GM23338 (cell line): ENCODE measurements at regions not wholly inside any gene's neighbourhood (a gene's known extent, or its start where the extent isn't known, plus 50 kb on each side); places are given as distances from the start of the nearest gene placed in this dataset.

ENCODE experiments used
- ATAC-seq: fragments of 200-7000 bp; cut with Tn5 transposase; 3 replicates; pipeline ENCODE4 v1.9.1; 2020
- DNase-seq: peaks from one replicate; pipeline ENCODE4 v3.0.0-alpha.2; 2015; ENCODE audit warnings: low spot score
- H2AFZ ChIP-seq: fragments of 200-600 bp; sonication (generic); 2 replicates; pipeline ENCODE4 v1.8.0; 2016; ENCODE audit warnings: antibody characterized with exemption, mild to moderate bottlenecking, moderate library complexity
- H3F3A ChIP-seq: fragments of 200-600 bp; sonication (generic); replicated peaks from 2 replicates; pipeline ENCODE4 v1.8.0; 2017; ENCODE audit warnings: antibody characterized with exemption, mixed run types, low read depth
- H3K27ac ChIP-seq: fragments of 200-600 bp; sonication (generic); 2 replicates; pipeline ENCODE4 v1.6.1; 2016; ENCODE audit warnings: low read depth
- H3K27me3 ChIP-seq: fragments of 200-600 bp; sonication (generic); 2 replicates; pipeline ENCODE4 v1.8.0; 2016; ENCODE audit warnings: mild to moderate bottlenecking, mixed run types, moderate library complexity; ENCODE audit not compliant: insufficient read depth
- H3K36me3 ChIP-seq: fragments of 200-600 bp; sonication (generic); 2 replicates; pipeline ENCODE4 v1.8.0; 2016; ENCODE audit warnings: mild to moderate bottlenecking; ENCODE audit not compliant: insufficient read depth
- H3K4me1 ChIP-seq: fragments of 200-600 bp; sonication (generic); 2 replicates; pipeline ENCODE4 v1.8.0; 2016; ENCODE audit warnings: mild to moderate bottlenecking, moderate library complexity; ENCODE audit not compliant: insufficient read depth
- H3K4me2 ChIP-seq: fragments of 200-600 bp; sonication (generic); 2 replicates; pipeline ENCODE4 v1.7.1; 2017; ENCODE audit warnings: mixed run types
- H3K4me3 ChIP-seq: fragments of 200-600 bp; sonication (generic); 2 replicates; pipeline ENCODE4 v1.6.1; 2016; ENCODE audit warnings: mixed run types
- H3K79me2 ChIP-seq: fragments of 200-600 bp; sonication (generic); replicated peaks from 2 replicates; pipeline ENCODE4 v1.8.0; 2017; ENCODE audit warnings: mild to moderate bottlenecking; ENCODE audit not compliant: insufficient read depth
- H3K9me2 ChIP-seq: fragments of 200-600 bp; sonication (generic); 2 replicates; pipeline ENCODE4 v1.8.0; 2017; ENCODE audit not compliant: insufficient read depth
- H4K20me1 ChIP-seq: fragments of 200-600 bp; sonication (generic); replicated peaks from 2 replicates; pipeline ENCODE4 v1.8.0; 2017; ENCODE audit warnings: mild to moderate bottlenecking; ENCODE audit not compliant: insufficient read depth
- H3K27ac Mint-ChIP-seq: 2 replicates; pipeline ENCODE4 v1.8.0; 2020; ENCODE audit warnings: inconsistent platforms, mild to moderate bottlenecking, moderate library complexity, mixed read lengths
- H3K27me3 Mint-ChIP-seq: 3 replicates; pipeline ENCODE4 v1.8.0; 2022; ENCODE audit warnings: low read depth, mild to moderate bottlenecking, moderate library complexity, mixed read lengths, inconsistent platforms; ENCODE audit not compliant: insufficient read depth, poor library complexity
- H3K36me3 Mint-ChIP-seq: 3 replicates; pipeline ENCODE4 v1.8.0; 2021; ENCODE audit warnings: low read depth, mild to moderate bottlenecking, inconsistent platforms, moderate library complexity, mixed read lengths
- H3K4me1 Mint-ChIP-seq: 3 replicates; pipeline ENCODE4 v1.8.0; 2020; ENCODE audit warnings: mild to moderate bottlenecking, inconsistent platforms, mixed read lengths
- H3K4me3 Mint-ChIP-seq: 3 replicates; pipeline ENCODE4 v1.8.0; 2021; ENCODE audit warnings: moderate library complexity, mild to moderate bottlenecking, inconsistent platforms, mixed read lengths
- H3K9me3 Mint-ChIP-seq: 3 replicates; pipeline ENCODE4 v1.8.0; 2020; ENCODE audit warnings: moderate library complexity, mild to moderate bottlenecking, inconsistent platforms, mixed read lengths
- EZH2phosphoT487 ChIP-seq: fragments of 200-600 bp; sonication (generic); IDR thresholded peaks from one replicate; pipeline ENCODE4 v1.8.1; 2018; ENCODE audit warnings: antibody characterized with exemption; ENCODE audit not compliant: unreplicated experiment
- TF ChIP-seq, protein P1 (sequence below): fragments of 250-450 bp; sonication (Bioruptor Pico); IDR thresholded peaks from 2 replicates; pipeline ENCODE4 v1.5.0; 2020; ENCODE audit warnings: mild to moderate bottlenecking, moderate library complexity
- TF ChIP-seq, protein P2 (sequence below): IDR thresholded peaks from one replicate; pipeline ENCODE4 v1.6.1; 2018; ENCODE audit warnings: antibody characterized with exemption; ENCODE audit not compliant: unreplicated experiment

DNA sequence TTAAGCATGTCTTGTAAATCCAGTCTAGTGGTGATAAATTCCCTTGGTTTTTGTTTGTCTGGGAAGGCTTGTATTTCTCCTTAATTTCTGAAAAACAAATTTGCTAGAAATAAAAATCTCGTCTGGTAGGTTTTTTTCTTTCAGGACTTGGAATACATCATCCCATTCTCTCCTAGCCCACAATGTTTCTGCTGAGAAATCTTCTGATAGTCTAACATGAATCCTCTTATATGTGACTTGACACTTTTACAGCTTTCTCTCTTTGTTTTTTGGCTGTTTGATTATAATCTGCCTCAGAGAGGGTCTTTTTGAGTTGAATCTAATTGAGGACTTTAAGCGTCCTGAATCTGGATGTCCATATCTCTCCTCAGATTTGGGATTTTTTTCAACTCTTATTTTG lies 104.9 kb downstream of the FEM1C start (continued):
- TF ChIP-seq, protein P1, sequence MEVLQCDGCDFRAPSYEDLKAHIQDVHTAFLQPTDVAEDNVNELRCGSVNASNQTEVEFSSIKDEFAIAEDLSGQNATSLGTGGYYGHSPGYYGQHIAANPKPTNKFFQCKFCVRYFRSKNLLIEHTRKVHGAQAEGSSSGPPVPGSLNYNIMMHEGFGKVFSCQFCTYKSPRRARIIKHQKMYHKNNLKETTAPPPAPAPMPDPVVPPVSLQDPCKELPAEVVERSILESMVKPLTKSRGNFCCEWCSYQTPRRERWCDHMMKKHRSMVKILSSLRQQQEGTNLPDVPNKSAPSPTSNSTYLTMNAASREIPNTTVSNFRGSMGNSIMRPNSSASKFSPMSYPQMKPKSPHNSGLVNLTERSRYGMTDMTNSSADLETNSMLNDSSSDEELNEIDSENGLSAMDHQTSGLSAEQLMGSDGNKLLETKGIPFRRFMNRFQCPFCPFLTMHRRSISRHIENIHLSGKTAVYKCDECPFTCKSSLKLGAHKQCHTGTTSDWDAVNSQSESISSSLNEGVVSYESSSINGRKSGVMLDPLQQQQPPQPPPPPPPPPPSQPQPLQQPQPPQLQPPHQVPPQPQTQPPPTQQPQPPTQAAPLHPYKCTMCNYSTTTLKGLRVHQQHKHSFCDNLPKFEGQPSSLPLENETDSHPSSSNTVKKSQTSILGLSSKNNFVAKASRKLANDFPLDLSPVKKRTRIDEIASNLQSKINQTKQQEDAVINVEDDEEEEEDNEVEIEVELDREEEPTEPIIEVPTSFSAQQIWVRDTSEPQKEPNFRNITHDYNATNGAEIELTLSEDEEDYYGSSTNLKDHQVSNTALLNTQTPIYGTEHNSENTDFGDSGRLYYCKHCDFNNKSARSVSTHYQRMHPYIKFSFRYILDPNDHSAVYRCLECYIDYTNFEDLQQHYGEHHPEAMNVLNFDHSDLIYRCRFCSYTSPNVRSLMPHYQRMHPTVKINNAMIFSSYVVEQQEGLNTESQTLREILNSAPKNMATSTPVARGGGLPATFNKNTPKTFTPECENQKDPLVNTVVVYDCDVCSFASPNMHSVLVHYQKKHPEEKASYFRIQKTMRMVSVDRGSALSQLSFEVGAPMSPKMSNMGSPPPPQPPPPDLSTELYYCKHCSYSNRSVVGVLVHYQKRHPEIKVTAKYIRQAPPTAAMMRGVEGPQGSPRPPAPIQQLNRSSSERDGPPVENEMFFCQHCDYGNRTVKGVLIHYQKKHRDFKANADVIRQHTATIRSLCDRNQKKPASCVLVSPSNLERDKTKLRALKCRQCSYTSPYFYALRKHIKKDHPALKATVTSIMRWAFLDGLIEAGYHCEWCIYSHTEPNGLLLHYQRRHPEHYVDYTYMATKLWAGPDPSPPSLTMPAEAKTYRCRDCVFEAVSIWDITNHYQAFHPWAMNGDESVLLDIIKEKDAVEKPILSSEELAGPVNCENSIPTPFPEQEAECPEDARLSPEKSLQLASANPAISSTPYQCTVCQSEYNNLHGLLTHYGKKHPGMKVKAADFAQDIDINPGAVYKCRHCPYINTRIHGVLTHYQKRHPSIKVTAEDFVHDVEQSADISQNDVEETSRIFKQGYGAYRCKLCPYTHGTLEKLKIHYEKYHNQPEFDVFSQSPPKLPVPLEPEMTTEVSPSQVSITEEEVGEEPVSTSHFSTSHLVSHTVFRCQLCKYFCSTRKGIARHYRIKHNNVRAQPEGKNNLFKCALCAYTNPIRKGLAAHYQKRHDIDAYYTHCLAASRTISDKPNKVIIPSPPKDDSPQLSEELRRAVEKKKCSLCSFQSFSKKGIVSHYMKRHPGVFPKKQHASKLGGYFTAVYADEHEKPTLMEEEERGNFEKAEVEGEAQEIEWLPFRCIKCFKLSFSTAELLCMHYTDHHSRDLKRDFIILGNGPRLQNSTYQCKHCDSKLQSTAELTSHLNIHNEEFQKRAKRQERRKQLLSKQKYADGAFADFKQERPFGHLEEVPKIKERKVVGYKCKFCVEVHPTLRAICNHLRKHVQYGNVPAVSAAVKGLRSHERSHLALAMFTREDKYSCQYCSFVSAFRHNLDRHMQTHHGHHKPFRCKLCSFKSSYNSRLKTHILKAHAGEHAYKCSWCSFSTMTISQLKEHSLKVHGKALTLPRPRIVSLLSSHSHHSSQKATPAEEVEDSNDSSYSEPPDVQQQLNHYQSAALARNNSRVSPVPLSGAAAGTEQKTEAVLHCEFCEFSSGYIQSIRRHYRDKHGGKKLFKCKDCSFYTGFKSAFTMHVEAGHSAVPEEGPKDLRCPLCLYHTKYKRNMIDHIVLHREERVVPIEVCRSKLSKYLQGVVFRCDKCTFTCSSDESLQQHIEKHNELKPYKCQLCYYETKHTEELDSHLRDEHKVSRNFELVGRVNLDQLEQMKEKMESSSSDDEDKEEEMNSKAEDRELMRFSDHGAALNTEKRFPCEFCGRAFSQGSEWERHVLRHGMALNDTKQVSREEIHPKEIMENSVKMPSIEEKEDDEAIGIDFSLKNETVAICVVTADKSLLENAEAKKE (CRISPR knock-in tag), result no peak

DNA sequence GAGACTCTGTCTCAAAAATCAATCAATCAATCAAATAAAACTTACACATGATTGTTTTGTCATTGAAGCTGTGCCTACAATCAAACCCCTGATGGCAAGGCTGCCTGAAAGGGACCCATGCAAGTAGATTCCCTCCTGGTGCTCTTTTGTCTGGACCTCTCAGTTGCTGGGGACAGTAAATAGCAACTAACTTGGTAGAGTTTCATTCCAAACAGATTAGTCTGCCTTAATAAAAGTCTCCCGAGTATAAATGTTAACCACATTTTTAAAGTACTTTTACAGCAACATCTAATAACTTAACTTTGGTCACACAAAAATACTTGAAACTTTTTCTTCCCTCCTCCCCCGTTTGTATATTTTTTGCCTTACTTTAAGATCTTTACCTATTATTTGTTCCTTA lies 105.5 kb downstream of the FEM1C start:
- H3K36me3 ChIP-seq, result 0 out of 2 replicates have a peak, but pooled peaks cover 6% of the 10 kb centered on the region
- peaks cover 27% of the 10 kb centered on the region for H3K36me3 Mint-ChIP-seq
- H3K4me3 Mint-ChIP-seq, result no peak overlapping the region
- no peak overlapping the region for H3K27ac ChIP-seq
- H3K79me2 ChIP-seq, result no peaks in the 10 kb centered on the region
- no peaks in the 10 kb centered on the region for H3F3A ChIP-seq
- no peak for TF ChIP-seq EZH2phosphoT487
- TF ChIP-seq, protein P2, sequence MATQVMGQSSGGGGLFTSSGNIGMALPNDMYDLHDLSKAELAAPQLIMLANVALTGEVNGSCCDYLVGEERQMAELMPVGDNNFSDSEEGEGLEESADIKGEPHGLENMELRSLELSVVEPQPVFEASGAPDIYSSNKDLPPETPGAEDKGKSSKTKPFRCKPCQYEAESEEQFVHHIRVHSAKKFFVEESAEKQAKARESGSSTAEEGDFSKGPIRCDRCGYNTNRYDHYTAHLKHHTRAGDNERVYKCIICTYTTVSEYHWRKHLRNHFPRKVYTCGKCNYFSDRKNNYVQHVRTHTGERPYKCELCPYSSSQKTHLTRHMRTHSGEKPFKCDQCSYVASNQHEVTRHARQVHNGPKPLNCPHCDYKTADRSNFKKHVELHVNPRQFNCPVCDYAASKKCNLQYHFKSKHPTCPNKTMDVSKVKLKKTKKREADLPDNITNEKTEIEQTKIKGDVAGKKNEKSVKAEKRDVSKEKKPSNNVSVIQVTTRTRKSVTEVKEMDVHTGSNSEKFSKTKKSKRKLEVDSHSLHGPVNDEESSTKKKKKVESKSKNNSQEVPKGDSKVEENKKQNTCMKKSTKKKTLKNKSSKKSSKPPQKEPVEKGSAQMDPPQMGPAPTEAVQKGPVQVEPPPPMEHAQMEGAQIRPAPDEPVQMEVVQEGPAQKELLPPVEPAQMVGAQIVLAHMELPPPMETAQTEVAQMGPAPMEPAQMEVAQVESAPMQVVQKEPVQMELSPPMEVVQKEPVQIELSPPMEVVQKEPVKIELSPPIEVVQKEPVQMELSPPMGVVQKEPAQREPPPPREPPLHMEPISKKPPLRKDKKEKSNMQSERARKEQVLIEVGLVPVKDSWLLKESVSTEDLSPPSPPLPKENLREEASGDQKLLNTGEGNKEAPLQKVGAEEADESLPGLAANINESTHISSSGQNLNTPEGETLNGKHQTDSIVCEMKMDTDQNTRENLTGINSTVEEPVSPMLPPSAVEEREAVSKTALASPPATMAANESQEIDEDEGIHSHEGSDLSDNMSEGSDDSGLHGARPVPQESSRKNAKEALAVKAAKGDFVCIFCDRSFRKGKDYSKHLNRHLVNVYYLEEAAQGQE, result no peak
- peaks cover 47% of the 10 kb centered on the region for H3K9me3 Mint-ChIP-seq
- H3K9me2 ChIP-seq, result 0 out of 2 replicates have a peak, but pooled peaks cover 4% of the 10 kb centered on the region
- ATAC-seq (no peak), DNase-seq (no peak)
- no peak overlapping the region for H3K27ac Mint-ChIP-seq
- H3K4me3 ChIP-seq, result no peak overlapping the region
- no peak overlapping the region for H3K4me2 ChIP-seq
- no peaks in the 10 kb centered on the region for H3K4me1 ChIP-seq
- no peaks in the 10 kb centered on the region for H4K20me1 ChIP-seq
- H3K4me1 Mint-ChIP-seq, result no peaks in the 10 kb centered on the region
- peaks cover 3% of the 10 kb centered on the region for H3K27me3 Mint-ChIP-seq
- H2AFZ ChIP-seq, result no peak overlapping the region
- H3K27me3 ChIP-seq, result no peaks in the 10 kb centered on the region
